ENCODE measurements at regions not wholly inside any gene's neighbourhood (a gene's known extent, or its start where the extent isn't known, plus 50 kb on each side); places are given as distances from the start of the nearest gene placed in this dataset.
A peak's percentile ranks its signal among the peaks of the same experiment; 100 is the strongest.

GRCh38 chr9:81113453-81114124, 575.8 kb downstream of the TLE1 start:
- Histone ChIP-seq H3T11ph (ENCODE audit: low read length) (no peak overlapping the region), H4K20me1 (ENCODE audit: control insufficient read depth, insufficient read depth, insufficient read length) (no peaks in the 10 kb centered on the region), H3K23me2 (ENCODE audit: insufficient read length, low read depth, low read length, poor library complexity, severe bottlenecking) (no peaks in the 10 kb centered on the region), H2AFZ (ENCODE audit: low read length) (no peak overlapping the region), H3K18ac (ENCODE audit: insufficient read length, low read depth, low read length) (no peak overlapping the region), H2BK20ac (ENCODE audit: low read depth, low read length, poor library complexity, severe bottlenecking) (no peak overlapping the region), H4K5ac (ENCODE audit: insufficient read length, low read depth, low read length) (no peak overlapping the region), H2BK15ac (ENCODE audit: low read depth, low read length) (no peak overlapping the region), H4K91ac (ENCODE audit: insufficient read length, low read depth, low read length) (no peak overlapping the region), H3K4ac (ENCODE audit: low read depth, low read length) (no peak overlapping the region), H3K14ac (ENCODE audit: insufficient read depth, low read length) (no peak overlapping the region), H2BK120ac (ENCODE audit: low read depth, low read length, poor library complexity, severe bottlenecking) (no peak overlapping the region), H4K8ac (replicated peaks; ENCODE audit: insufficient read length, low read depth, low read length) (no peak overlapping the region), H3K27me3 (ENCODE audit: insufficient read depth, low read length) (no peaks in the 10 kb centered on the region), H3K79me1 (ENCODE audit: insufficient read depth, low read depth, low read length, poor library complexity, severe bottlenecking) (no peaks in the 10 kb centered on the region), H2AK5ac (ENCODE audit: insufficient read length, low read length) (no peak overlapping the region), H3K4me1 (ENCODE audit: insufficient read depth, low read length) (peaks cover 9% of the 10 kb centered on the region; the same call in 1 of the 2 replicates), H3K23ac (ENCODE audit: insufficient read length, low read depth, low read length) (no peak overlapping the region), H3K27ac (ENCODE audit: insufficient read length, low read depth, low read length) (no peak overlapping the region), H3K56ac (ENCODE audit: insufficient read length, low read depth, low read length) (no peak overlapping the region), H3K4me2 (ENCODE audit: insufficient read depth, insufficient read length, low read length) (no peak overlapping the region), H3K9me3 (ENCODE audit: control insufficient read depth, low read depth, low read length) (no peaks in the 10 kb centered on the region), H2BK5ac (ENCODE audit: insufficient read length, low read length) (no peak overlapping the region), H3K79me2 (ENCODE audit: insufficient read depth, low read length) (no peaks in the 10 kb centered on the region), H3K9ac (ENCODE audit: extremely low read depth, insufficient read length, low read length) (no peak overlapping the region), H2BK12ac (ENCODE audit: insufficient read length, low read depth, low read length) (no peak overlapping the region)
- Mint-ChIP-seq H3K36me3 (ENCODE audit: insufficient read depth in 1 of 3, low read depth in 3 of 3) (no peaks in the 10 kb centered on the region), H3K4me1 (peaks cover 41 to 46% of the 10 kb centered on the region in 2 experiments), H3K27me3 (ENCODE audit: low read depth) (no peaks in the 10 kb centered on the region), H3K27ac (peak overlapping the region in 1 of 3 experiments; percentile 87; a peak in 2 of 7 replicates), H3K9me3 (no peaks in the 10 kb centered on the region), H3K4me3 (no peak overlapping the region)
- TF ChIP-seq CTCF (conservative IDR thresholded peaks at IDR 0.05) = no peak
- no peak for DNase-seq
- WGBS (ENCODE audit: extremely low coverage, insufficient read length, low lambda C conversion rate) = no CpG with 5 or more reads among the region's 7 CpGs

Data from H9 (cell line).